Naive B cell (primary cell): ENCODE measurements at regions not wholly inside any gene's neighbourhood (a gene's known extent, or its start where the extent isn't known, plus 50 kb on each side); places are given as distances from the start of the nearest gene placed in this dataset.
A peak's percentile ranks its signal among the peaks of the same experiment; 100 is the strongest.
"Not testable (repeated sequence)": the region's sequence is repeated elsewhere in the genome, so short reads cannot be mapped to it uniquely, and the experiment has no call there.

ENCODE experiments used
- ATAC-seq, 2 donors: fragments of 150-1000 bp; cut with Tn5 transposase; 2 replicates each; pipeline ENCODE4 v1.10.0; 2021; ENCODE audit warnings: low read depth in 2 of 2, mild to moderate bottlenecking in 2 of 2, moderate library complexity in 2 of 2
- DNase-seq: peaks from one replicate; pipeline ENCODE4 v3.0.0; 2022
- H3K27ac Mint-ChIP-seq, 6 donors: one replicate each; pipeline ENCODE4 v1.8.0; 2020 to 2022; ENCODE audit warnings: mild to moderate bottlenecking in 6 of 6, mixed read lengths in 6 of 6, moderate library complexity in 5 of 6, inconsistent platforms in 2 of 6
- H3K27me3 Mint-ChIP-seq, 3 donors: one replicate each; pipeline ENCODE4 v1.8.0; 2021 to 2022; ENCODE audit warnings: mixed read lengths in 3 of 3, mild to moderate bottlenecking in 1 of 3
- H3K36me3 Mint-ChIP-seq, 2 donors: one replicate each; pipeline ENCODE4 v1.8.0; 2020 to 2022; ENCODE audit warnings: mixed read lengths in 2 of 2, inconsistent platforms in 1 of 2, mild to moderate bottlenecking in 1 of 2
- H3K4me1 Mint-ChIP-seq, 3 donors: one replicate each; pipeline ENCODE4 v1.8.0; 2020 to 2022; ENCODE audit warnings: mixed read lengths in 3 of 3, inconsistent platforms in 1 of 3, mild to moderate bottlenecking in 1 of 3, moderate library complexity in 1 of 3
- H3K4me3 Mint-ChIP-seq, 8 donors: one replicate each; pipeline ENCODE4 v1.8.0; 2020 to 2022; ENCODE audit warnings: mild to moderate bottlenecking in 8 of 8, mixed read lengths in 8 of 8, moderate library complexity in 8 of 8, inconsistent platforms in 2 of 8
- H3K9me3 Mint-ChIP-seq, 7 donors: one replicate each; pipeline ENCODE4 v1.8.0; 2020 to 2022; ENCODE audit warnings: mixed read lengths in 7 of 7, mild to moderate bottlenecking in 5 of 7, inconsistent platforms in 2 of 7, moderate library complexity in 1 of 7

DNA sequence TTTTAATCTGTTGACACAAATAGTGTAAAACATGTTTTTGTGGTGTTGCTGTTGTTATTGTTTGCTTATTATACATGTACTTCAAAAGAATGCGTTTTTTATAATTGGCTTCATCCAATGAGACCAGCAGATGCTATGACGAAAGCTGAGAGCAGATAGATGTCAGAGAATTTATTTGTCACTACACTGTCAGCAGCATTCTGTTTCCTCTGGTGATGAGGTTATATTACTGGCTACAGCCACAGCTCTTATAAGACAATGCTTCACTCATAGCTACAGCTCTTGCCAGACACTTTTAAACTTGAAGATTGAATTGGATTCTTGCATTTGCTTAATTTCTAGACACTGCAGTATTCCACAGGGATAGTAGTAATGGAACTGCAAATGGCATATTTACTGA is 860.5 kb downstream of the TBC1D32 start:
- Mint-ChIP-seq H3K4me1 (no peaks in the 10 kb centered on the region), H3K36me3 (peaks cover 0 to 2% of the 10 kb centered on the region in 2 donors), H3K27me3 (no peaks in the 10 kb centered on the region), H3K9me3 (peaks cover 1 to 31% (median 10%) of the 10 kb centered on the region in 7 donors), H3K4me3 (no peak overlapping the region), H3K27ac (no peak overlapping the region)
- DNase-seq = no peak
- ATAC-seq = no peak

- ATAC-seq (no peak), DNase-seq (no peak)
- Mint-ChIP-seq H3K9me3 (peaks cover 0 to 7% (median 0%) of the 10 kb centered on the region in 7 donors), H3K27ac (no peak overlapping the region), H3K27me3 (no peaks in the 10 kb centered on the region), H3K4me1 (no peaks in the 10 kb centered on the region), H3K36me3 (no peaks in the 10 kb centered on the region), H3K4me3 (no peak overlapping the region)
Measured at GRCh38 chr6:120468486-120468885, 865.8 kb downstream of the TBC1D32 start.

DNA sequence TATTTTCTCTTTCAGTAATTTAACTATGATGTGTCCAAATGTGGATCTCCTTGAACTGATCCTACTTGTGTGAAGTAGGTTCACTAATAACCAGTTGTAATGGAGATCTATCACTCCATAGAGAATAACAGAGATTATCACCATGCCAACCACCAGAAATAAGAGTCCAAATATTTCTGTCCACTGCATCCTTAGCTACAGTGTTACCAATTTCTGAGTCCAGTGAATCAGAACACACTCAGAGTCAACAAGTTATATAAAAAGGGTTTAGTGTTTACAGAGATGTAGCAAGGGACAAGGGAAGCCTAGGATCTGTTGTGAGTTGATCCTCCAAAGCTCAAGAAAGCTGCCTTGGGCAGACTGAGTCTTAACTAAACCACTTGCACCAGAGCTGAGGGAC is 882.8 kb downstream of the TBC1D32 start:
- no peak for DNase-seq
- H3K27me3 Mint-ChIP-seq = no peaks in the 10 kb centered on the region

DNA sequence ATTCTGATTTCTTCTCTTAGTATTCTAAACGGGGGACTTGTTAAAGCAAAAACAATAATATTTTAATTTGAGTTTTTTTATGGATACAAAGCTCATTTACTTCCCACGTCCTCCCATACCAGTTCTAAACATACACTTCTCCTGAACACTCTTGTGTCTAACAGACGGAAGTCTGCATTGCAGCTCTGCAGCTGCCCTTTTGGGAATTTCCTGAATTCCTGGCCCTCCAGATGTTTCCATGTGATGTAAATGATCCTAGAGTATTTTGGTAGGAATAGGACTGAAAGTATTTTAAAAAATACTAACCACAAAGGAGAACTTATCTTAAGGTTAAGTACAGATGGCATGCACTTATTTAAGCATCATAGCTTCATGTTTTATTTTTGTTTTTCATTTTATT is 886.7 kb downstream of the TBC1D32 start:
- no peaks in the 10 kb centered on the region for H3K27me3 Mint-ChIP-seq
- no peaks in the 10 kb centered on the region for H3K4me1 Mint-ChIP-seq
- H3K9me3 Mint-ChIP-seq = peaks cover 0 to 2% (median 0%) of the 10 kb centered on the region in 7 donors
- no peak overlapping the region for H3K27ac Mint-ChIP-seq
- ATAC-seq = no peak
- H3K4me3 Mint-ChIP-seq = no peak overlapping the region
- DNase-seq = no peak
- H3K36me3 Mint-ChIP-seq = no peaks in the 10 kb centered on the region

More for the DNA sequence above, 882.8 kb downstream of the TBC1D32 start:
- no peak overlapping the region for H3K4me3 Mint-ChIP-seq
- ATAC-seq = no peak
- H3K36me3 Mint-ChIP-seq = no peaks in the 10 kb centered on the region
- H3K9me3 Mint-ChIP-seq = peaks cover 0 to 13% (median 7%) of the 10 kb centered on the region in 7 donors
- no peak overlapping the region for H3K27ac Mint-ChIP-seq
- H3K4me1 Mint-ChIP-seq = no peaks in the 10 kb centered on the region

- H3K9me3 Mint-ChIP-seq, H3K4me3 Mint-ChIP-seq, H3K27ac Mint-ChIP-seq, ATAC-seq, H3K4me1 Mint-ChIP-seq, H3K27me3 Mint-ChIP-seq, H3K36me3 Mint-ChIP-seq, DNase-seq: not testable (repeated sequence)
Measured at GRCh38 chr6:120432840-120433239, 901.4 kb downstream of the TBC1D32 start.

DNA sequence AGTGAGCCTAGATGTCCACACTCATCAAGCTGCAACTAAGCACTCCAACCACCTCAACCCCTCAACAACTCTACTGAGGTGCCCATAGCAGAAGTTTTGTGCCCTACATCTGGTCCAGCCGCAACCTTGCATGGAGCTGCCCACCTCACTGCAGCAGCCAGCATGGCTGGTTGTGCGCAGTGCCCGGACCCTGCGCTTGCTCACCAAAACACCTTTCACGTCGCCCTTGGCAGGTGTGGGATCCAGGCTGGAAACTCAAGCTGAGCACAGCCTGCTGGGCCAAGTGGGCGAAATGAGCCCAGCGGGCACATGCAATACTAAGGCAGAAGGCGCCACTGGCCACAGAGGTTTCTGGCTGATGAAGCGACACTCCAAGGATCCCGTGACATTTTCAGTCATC is 902.4 kb downstream of the TBC1D32 start:
- no peak overlapping the region for H3K4me3 Mint-ChIP-seq
- H3K4me1 Mint-ChIP-seq = no peaks in the 10 kb centered on the region
- DNase-seq = no peak
- peaks cover 0 to 6% (median 3%) of the 10 kb centered on the region in 7 donors for H3K9me3 Mint-ChIP-seq
- no peak for ATAC-seq
- H3K27ac Mint-ChIP-seq = no peak overlapping the region
- peaks cover 0 to 4% (median 0%) of the 10 kb centered on the region in 3 donors for H3K27me3 Mint-ChIP-seq
- H3K36me3 Mint-ChIP-seq = no peaks in the 10 kb centered on the region

DNA sequence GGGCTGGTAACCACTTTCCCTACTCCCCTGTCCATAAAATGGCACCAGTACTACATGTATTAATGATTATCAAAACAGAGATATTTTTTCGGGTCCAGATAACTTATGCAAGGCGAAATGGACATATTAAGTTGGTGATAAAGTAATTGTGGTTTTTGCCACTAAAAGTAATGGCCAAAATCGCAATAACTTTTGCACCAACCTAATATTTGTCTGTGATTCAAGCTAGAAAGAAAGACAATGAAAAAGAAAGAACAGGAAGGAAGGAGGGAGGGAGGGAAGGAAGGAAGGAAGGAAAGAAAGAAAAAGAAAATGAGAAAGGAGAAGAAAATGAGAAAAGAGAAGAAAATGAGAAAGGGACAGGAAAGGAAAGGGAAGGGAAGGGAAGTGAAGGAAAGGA is 922.9 kb downstream of the TBC1D32 start:
- no peak for DNase-seq
- ATAC-seq = no peak
- Mint-ChIP-seq H3K9me3 (peaks cover 0 to under 1% (median 0%) of the 10 kb centered on the region in 7 donors), H3K27me3 (no peaks in the 10 kb centered on the region), H3K4me3 (no peak overlapping the region), H3K27ac (peak overlapping the region in 1 of 6 donors; percentile 4), H3K4me1 (no peaks in the 10 kb centered on the region), H3K36me3 (no peaks in the 10 kb centered on the region)

- peaks cover 0 to 2% (median 0%) of the 10 kb centered on the region in 7 donors for H3K9me3 Mint-ChIP-seq
- DNase-seq (no peak), ATAC-seq (no peak)
- H3K27ac Mint-ChIP-seq = no peak overlapping the region
- no peaks in the 10 kb centered on the region for H3K36me3 Mint-ChIP-seq
- no peak overlapping the region for H3K4me3 Mint-ChIP-seq
- H3K4me1 Mint-ChIP-seq = no peaks in the 10 kb centered on the region
- H3K27me3 Mint-ChIP-seq = no peaks in the 10 kb centered on the region
Measured at GRCh38 chr6:120410586-120410985, 923.7 kb downstream of the TBC1D32 start.

GRCh38 chr6:120407696-120408095 is 926.6 kb downstream of the TBC1D32 start:
- DNase-seq = no peak
- no peaks in the 10 kb centered on the region for H3K36me3 Mint-ChIP-seq
- H3K9me3 Mint-ChIP-seq = peaks cover 0 to 3% (median 0%) of the 10 kb centered on the region in 7 donors
- H3K27ac Mint-ChIP-seq = no peak overlapping the region
- H3K4me1 Mint-ChIP-seq = no peaks in the 10 kb centered on the region
- ATAC-seq = no peak
- H3K27me3 Mint-ChIP-seq = no peaks in the 10 kb centered on the region
- no peak overlapping the region for H3K4me3 Mint-ChIP-seq

DNA sequence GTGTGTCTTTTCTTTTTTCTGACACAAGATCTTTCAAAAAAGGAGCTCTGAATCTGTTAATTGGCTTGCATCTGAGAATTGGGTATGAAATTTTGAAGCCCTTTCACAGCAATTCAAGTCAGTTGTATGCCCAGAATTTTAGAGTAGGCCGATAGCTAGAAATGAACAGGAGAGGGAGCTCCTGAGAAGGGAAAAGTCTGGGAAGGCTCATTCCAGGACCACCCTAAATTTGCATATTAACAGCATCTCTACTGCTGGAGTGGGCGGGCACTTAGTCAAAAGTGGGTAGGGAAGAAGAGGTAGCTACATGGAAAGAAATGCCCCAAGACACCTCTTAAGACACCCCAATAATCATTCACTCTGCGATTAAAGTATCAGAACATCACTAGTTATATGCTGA is 928.3 kb downstream of the TBC1D32 start:
- Mint-ChIP-seq H3K9me3 (peaks cover 0 to 4% (median 0%) of the 10 kb centered on the region in 7 donors), H3K36me3 (no peaks in the 10 kb centered on the region), H3K27ac (no peak overlapping the region), H3K4me3 (no peak overlapping the region), H3K27me3 (no peaks in the 10 kb centered on the region), H3K4me1 (no peaks in the 10 kb centered on the region)
- DNase-seq (no peak), ATAC-seq (no peak)

DNA sequence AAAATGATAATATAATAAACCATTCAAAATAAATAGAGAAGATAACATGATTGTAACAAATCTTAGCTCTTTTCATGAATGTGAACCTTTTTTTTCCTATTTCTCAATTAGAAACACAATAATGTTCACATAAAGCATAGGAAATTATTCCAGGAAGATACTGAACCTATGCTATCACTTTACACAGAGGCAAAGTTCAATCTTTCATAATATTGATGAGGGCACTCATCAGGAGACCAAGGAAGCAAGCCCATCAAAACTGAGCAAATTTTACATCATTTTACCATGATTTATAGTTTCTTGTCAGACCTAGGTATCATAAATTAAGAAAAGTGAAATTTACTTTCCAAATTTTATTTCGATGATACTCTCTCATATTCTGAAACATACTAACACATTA is 938.5 kb downstream of the TBC1D32 start:
- no peaks in the 10 kb centered on the region for H3K4me1 Mint-ChIP-seq
- no peak overlapping the region for H3K27ac Mint-ChIP-seq
- DNase-seq (no peak), ATAC-seq (no peak)
- H3K36me3 Mint-ChIP-seq = no peaks in the 10 kb centered on the region
- no peaks in the 10 kb centered on the region for H3K27me3 Mint-ChIP-seq
- H3K9me3 Mint-ChIP-seq = peaks cover 0 to 2% (median 0%) of the 10 kb centered on the region in 7 donors
- no peak overlapping the region for H3K4me3 Mint-ChIP-seq

DNA sequence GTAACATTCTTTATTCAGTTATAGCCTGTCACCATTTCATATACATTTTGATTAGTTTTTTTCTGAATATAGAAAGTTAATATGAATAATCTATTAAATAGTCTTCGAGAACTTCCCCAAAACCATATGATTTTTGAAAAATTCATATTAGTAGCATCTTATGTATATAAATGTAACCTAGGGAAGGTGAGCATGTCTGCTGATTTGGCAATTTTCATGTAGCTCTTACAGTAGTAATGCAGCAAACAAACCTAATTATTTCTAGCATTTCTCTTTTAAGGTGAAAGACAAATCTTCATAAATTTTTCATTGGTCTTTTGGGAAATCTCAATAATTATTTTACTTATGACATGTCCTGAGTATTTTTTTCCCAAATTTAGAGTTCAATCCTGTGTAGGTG is 939.0 kb downstream of the TBC1D32 start:
- ATAC-seq = no peak
- no peak for DNase-seq
- no peak overlapping the region for H3K4me3 Mint-ChIP-seq
- H3K36me3 Mint-ChIP-seq = no peaks in the 10 kb centered on the region
- peaks cover 0 to 3% (median 1%) of the 10 kb centered on the region in 3 donors for H3K27me3 Mint-ChIP-seq
- H3K27ac Mint-ChIP-seq = no peak overlapping the region
- no peaks in the 10 kb centered on the region for H3K4me1 Mint-ChIP-seq
- peaks cover 0 to 2% (median 0%) of the 10 kb centered on the region in 7 donors for H3K9me3 Mint-ChIP-seq

GRCh38 chr6:120392941-120393340 is 941.3 kb downstream of the TBC1D32 start:
- ATAC-seq (no peak), DNase-seq (no peak)
- Mint-ChIP-seq H3K27me3 (peaks cover 4 to 10% (median 5%) of the 10 kb centered on the region in 3 donors), H3K9me3 (no peaks in the 10 kb centered on the region), H3K36me3 (no peaks in the 10 kb centered on the region), H3K27ac (no peak overlapping the region), H3K4me1 (no peaks in the 10 kb centered on the region), H3K4me3 (no peak overlapping the region)

DNA sequence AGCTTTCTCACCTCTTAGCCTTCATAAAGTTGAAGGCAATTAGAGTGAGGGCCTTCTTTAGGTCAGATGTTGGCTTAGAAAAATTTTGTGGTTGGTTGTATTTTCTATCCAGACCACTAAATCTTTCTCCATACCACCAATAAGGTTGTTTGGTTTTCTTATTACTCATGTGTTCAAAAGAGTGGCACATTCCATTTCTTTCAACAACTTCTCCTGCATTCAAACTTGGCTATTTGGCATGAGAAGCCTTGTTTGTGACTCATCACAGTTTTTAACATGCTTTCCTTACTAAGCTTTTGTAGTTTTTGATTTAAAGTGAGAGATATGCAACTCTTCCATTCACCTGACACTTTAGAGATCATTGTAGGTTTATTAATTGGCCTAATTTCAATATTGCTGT is 949.6 kb downstream of the TBC1D32 start:
- Mint-ChIP-seq H3K36me3 (no peaks in the 10 kb centered on the region), H3K27me3 (peaks cover 0 to 3% (median 1%) of the 10 kb centered on the region in 3 donors), H3K4me3 (no peak overlapping the region), H3K9me3 (no peaks in the 10 kb centered on the region), H3K4me1 (no peaks in the 10 kb centered on the region), H3K27ac (no peak overlapping the region)
- no peak for DNase-seq
- no peak for ATAC-seq

DNA sequence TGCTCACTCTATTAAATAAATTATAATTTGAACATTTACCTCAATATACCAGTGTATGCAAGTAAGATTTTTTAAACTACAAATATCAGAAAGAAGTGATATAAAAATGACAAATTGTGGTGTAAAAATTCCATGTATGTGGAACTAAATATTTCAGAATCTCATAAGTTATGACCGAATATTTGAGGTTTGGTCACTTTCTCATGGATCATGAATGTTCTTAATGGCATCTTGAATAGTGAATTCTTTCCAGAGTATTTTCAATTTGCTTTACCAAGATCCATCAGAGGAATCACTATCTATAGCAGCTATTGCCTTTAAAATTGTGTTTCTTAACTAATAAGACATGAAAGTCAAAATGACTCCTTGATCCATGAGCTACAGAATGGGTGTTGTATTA is 950.6 kb downstream of the TBC1D32 start:
- Mint-ChIP-seq H3K9me3 (no peaks in the 10 kb centered on the region), H3K27ac (no peak overlapping the region), H3K4me3 (no peak overlapping the region), H3K4me1 (peaks cover 0 to 3% (median 0%) of the 10 kb centered on the region in 3 donors), H3K27me3 (no peaks in the 10 kb centered on the region), H3K36me3 (no peaks in the 10 kb centered on the region)
- ATAC-seq = no peak
- DNase-seq = no peak
